Testis (tissue), 2 donors: ENCODE measurements at regions not wholly inside any gene's neighbourhood (a gene's known extent, or its start where the extent isn't known, plus 50 kb on each side); places are given as distances from the start of the nearest gene placed in this dataset.

Source experiments
- POLR2A ChIP-seq: fragments of 450-650 bp; IDR thresholded peaks from one replicate; pipeline ENCODE4 v1.6.1; 2017; ENCODE audit warnings: antibody characterized with exemption, mild to moderate bottlenecking, moderate library complexity
- TF ChIP-seq, protein P1 (sequence below), 3 experiments: fragments of 450-650 bp in 2 of 3; fragments of 200-600 bp in 1 of 3; sonication (generic) in 1 of 3; IDR thresholded peaks; one replicate each; pipeline ENCODE4 v1.5.1; 2016 to 2019; ENCODE audit warnings: antibody characterized with exemption in 3 of 3, mild to moderate bottlenecking in 2 of 3, moderate library complexity in 1 of 3

DNA sequence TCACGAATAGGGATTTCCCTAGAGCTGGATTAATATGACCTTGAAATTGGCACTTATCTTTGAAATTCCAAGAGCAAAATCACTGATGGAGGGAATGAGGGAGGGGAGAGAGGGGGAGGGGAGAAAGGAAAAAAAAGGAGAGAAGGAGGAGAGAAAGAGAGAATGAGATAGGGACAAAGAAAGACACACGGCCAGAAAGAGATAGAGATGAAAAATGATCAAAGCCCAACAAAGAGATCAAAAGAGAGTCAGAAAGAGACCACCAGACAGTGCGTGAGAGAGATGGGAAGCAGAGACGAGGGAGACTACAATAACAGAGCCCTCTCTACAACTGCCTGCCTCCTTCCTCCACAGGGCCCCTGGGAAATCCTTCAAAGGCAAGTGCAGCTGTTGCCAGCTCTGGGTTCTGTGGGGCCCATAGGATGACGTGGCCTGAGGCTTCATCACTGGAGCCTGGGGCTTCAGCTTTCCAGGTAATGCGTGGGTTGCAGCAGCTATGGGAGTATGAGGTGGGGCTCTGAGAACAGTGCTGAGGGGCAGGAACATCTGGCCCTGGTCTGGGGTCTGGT is 58.3 kb upstream of the SHB start:
- TF ChIP-seq, protein P1, sequence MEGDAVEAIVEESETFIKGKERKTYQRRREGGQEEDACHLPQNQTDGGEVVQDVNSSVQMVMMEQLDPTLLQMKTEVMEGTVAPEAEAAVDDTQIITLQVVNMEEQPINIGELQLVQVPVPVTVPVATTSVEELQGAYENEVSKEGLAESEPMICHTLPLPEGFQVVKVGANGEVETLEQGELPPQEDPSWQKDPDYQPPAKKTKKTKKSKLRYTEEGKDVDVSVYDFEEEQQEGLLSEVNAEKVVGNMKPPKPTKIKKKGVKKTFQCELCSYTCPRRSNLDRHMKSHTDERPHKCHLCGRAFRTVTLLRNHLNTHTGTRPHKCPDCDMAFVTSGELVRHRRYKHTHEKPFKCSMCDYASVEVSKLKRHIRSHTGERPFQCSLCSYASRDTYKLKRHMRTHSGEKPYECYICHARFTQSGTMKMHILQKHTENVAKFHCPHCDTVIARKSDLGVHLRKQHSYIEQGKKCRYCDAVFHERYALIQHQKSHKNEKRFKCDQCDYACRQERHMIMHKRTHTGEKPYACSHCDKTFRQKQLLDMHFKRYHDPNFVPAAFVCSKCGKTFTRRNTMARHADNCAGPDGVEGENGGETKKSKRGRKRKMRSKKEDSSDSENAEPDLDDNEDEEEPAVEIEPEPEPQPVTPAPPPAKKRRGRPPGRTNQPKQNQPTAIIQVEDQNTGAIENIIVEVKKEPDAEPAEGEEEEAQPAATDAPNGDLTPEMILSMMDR (IDR thresholded peaks at IDR 0.05), result no peak
- TF ChIP-seq POLR2A, result no peak
